PC-9 (cell line): ENCODE measurements at regions not wholly inside any gene's neighbourhood (a gene's known extent, or its start where the extent isn't known, plus 50 kb on each side); places are given as distances from the start of the nearest gene placed in this dataset.

Experiments
- BruUV-seq: library from RNA; stranded (reverse); fragments of 400-500 nt; replicated peaks from 2 replicates; lab custom pipeline; 2021; lab: Mats Ljungman, UMichigan
- CTCF ChIA-PET: fragments of 300-600 bp; sonication (Branson Sonifier 250); formaldehyde crosslinking; loops from one replicate; lab custom pipeline; 2022; ENCODE audit warnings: antibody characterized with exemption; lab: Charles Lee
- POLR2A ChIA-PET: fragments of 300-600 bp; sonication (Branson Sonifier 250); formaldehyde crosslinking; loops from one replicate; lab custom pipeline; 2022; ENCODE audit warnings: antibody characterized with exemption; ENCODE audit not compliant: unreplicated experiment; lab: Charles Lee
- DNase-seq, 2 experiments: peaks; one replicate each; pipeline versions ENCODE4 v3.0.0 to v3.0.0-alpha.2; 2015 to 2022; ENCODE audit warnings: mixed read lengths in 1 of 2
- H2AFZ ChIP-seq: fragments of 200-600 bp; sonication (generic); 2 replicates; pipeline ENCODE4 v1.8.1; 2017; ENCODE audit warnings: antibody characterized with exemption
- H3F3A ChIP-seq: fragments of 200-600 bp; sonication (generic); 2 replicates; pipeline ENCODE4 v1.8.1; 2017; ENCODE audit warnings: antibody characterized with exemption, mild to moderate bottlenecking, low read depth; ENCODE audit not compliant: insufficient read depth
- H3K27ac ChIP-seq: fragments of 200-600 bp; sonication (generic); 2 replicates; pipeline ENCODE4 v1.6.1; 2016; ENCODE audit warnings: mixed run types
- H3K27me3 ChIP-seq: fragments of 200-600 bp; sonication (generic); 2 replicates; pipeline ENCODE4 v1.6.1; 2016; ENCODE audit warnings: low read depth, mixed run types; ENCODE audit not compliant: insufficient read depth
- H3K36me3 ChIP-seq: fragments of 200-600 bp; sonication (generic); 2 replicates; pipeline ENCODE4 v1.6.1; 2016; ENCODE audit warnings: low read depth, mixed run types
- H3K4me1 ChIP-seq: fragments of 200-600 bp; sonication (generic); replicated peaks from 2 replicates; pipeline ENCODE4 v1.6.1; 2016; ENCODE audit warnings: mixed run types; ENCODE audit not compliant: insufficient read depth
- H3K4me2 ChIP-seq: fragments of 200-600 bp; sonication (generic); 2 replicates; pipeline ENCODE4 v1.6.1; 2017; ENCODE audit warnings: mixed run types
- H3K4me3 ChIP-seq: fragments of 200-600 bp; sonication (generic); 2 replicates; pipeline ENCODE4 v1.6.1; 2016; ENCODE audit warnings: mixed run types
- H3K79me2 ChIP-seq: fragments of 200-600 bp; sonication (generic); 2 replicates; pipeline ENCODE4 v1.6.1; 2017; ENCODE audit warnings: low read depth, mixed run types
- H3K9me2 ChIP-seq: fragments of 200-600 bp; sonication (generic); 2 replicates; pipeline ENCODE4 v1.8.1; 2017; ENCODE audit warnings: mild to moderate bottlenecking; ENCODE audit not compliant: insufficient read depth
- H3K9me3 ChIP-seq: fragments of 200-600 bp; sonication (generic); 2 replicates; pipeline ENCODE4 v1.8.1; 2016; ENCODE audit warnings: low read depth; ENCODE audit not compliant: insufficient read depth
- H4K20me1 ChIP-seq: fragments of 200-600 bp; sonication (generic); 2 replicates; pipeline ENCODE4 v1.8.1; 2017; ENCODE audit not compliant: insufficient read depth
- CTCF ChIP-seq: fragments of 200-600 bp; sonication (generic); conservative IDR thresholded peaks from 2 replicates; pipeline ENCODE4 v1.6.1; 2017; ENCODE audit warnings: mixed run types, antibody characterized with exemption, mild to moderate bottlenecking, moderate library complexity
- EZH2 ChIP-seq: fragments of 200-600 bp; sonication (generic); IDR thresholded peaks from 2 replicates; pipeline ENCODE4 v1.8.0; 2017; ENCODE audit warnings: antibody characterized with exemption, low read depth
- intact Hi-C: fragments of 100-400 bp; cut with micrococcal nuclease; formaldehyde crosslinking; loops from one replicate; pipeline ENCODE4 v1.10.0; 2022; ENCODE audit not compliant: unreplicated experiment

- no TSS peak for BruUV-seq
- TF ChIP-seq CTCF (no peak), EZH2 (no peak)
- Histone ChIP-seq H3K9me3 (no peaks in the 10 kb centered on the region), H3K9me2 (no peaks in the 10 kb centered on the region), H3F3A (no peaks in the 10 kb centered on the region), H3K4me2 (no peak overlapping the region), H3K36me3 (no peaks in the 10 kb centered on the region), H3K27ac (no peak overlapping the region), H3K4me3 (no peak overlapping the region), H2AFZ (no peak overlapping the region), H3K79me2 (no peaks in the 10 kb centered on the region), H4K20me1 (no peaks in the 10 kb centered on the region), H3K27me3 (no peaks in the 10 kb centered on the region), H3K4me1 (peaks cover 11% of the 10 kb centered on the region)
- DNase-seq: peak in 1 of 2 experiments; percentile 42
- intact Hi-C loops: loop anchor here (5.0 kb wide), 1 partner anchor 57 kb away; no protein-coding TSS in a partner anchor
- CTCF ChIA-PET: no interaction called here
- POLR2A ChIA-PET: interaction anchor here (0.6 to 0.7 kb wide), 2 partner anchors 27 to 319 kb away, joined by 3 read pairs; no protein-coding TSS in a partner anchor
These were observed 157.3 kb upstream of the S1PR3 start for GRCh38 chr9:88833946-88834345.

GRCh38 chr9:88835038-88835466, 156.2 kb upstream of the S1PR3 start:
- POLR2A ChIA-PET: no interaction called here
- peaks cover 11% of the 10 kb centered on the region for H3K4me1 ChIP-seq
- peak in 1 of 2 experiments; percentile 28 for DNase-seq
- CTCF ChIA-PET: no interaction called here
- H4K20me1 ChIP-seq: no peaks in the 10 kb centered on the region
- TF ChIP-seq EZH2 (no peak), CTCF (no peak)
- H2AFZ ChIP-seq: no peak overlapping the region
- no peaks in the 10 kb centered on the region for H3K36me3 ChIP-seq
- BruUV-seq: no TSS peak
- no peaks in the 10 kb centered on the region for H3K27me3 ChIP-seq
- H3K9me2 ChIP-seq: no peaks in the 10 kb centered on the region
- H3F3A ChIP-seq: no peaks in the 10 kb centered on the region
- H3K4me3 ChIP-seq: no peak overlapping the region
- no peak overlapping the region for H3K4me2 ChIP-seq
- no peak overlapping the region for H3K27ac ChIP-seq
- intact Hi-C loops: no loop called here
- H3K9me3 ChIP-seq: no peaks in the 10 kb centered on the region
- H3K79me2 ChIP-seq: no peaks in the 10 kb centered on the region

GRCh38 chr9:88835772-88836171, 155.5 kb upstream of the S1PR3 start:
- Histone ChIP-seq H3K4me2 (no peak overlapping the region), H3K36me3 (no peaks in the 10 kb centered on the region), H3K79me2 (no peaks in the 10 kb centered on the region), H2AFZ (no peak overlapping the region), H3K27ac (no peak overlapping the region), H4K20me1 (no peaks in the 10 kb centered on the region), H3K9me2 (no peaks in the 10 kb centered on the region), H3K4me1 (peaks cover 11% of the 10 kb centered on the region), H3K4me3 (no peak overlapping the region), H3F3A (no peaks in the 10 kb centered on the region), H3K9me3 (no peaks in the 10 kb centered on the region), H3K27me3 (no peaks in the 10 kb centered on the region)
- intact Hi-C loops: no loop called here
- DNase-seq: no peak
- ChIA-PET POLR2A (no interaction called here), CTCF (no interaction called here)
- no peak for TF ChIP-seq EZH2
- no peak for TF ChIP-seq CTCF
- no TSS peak for BruUV-seq
